Natural killer cell (primary cell): ENCODE measurements at regions not wholly inside any gene's neighbourhood (a gene's known extent, or its start where the extent isn't known, plus 50 kb on each side); places are given as distances from the start of the nearest gene placed in this dataset.
"Not testable (repeated sequence)": the region's sequence is repeated elsewhere in the genome, so short reads cannot be mapped to it uniquely, and the experiment has no call there.

ENCODE experiments used
- ATAC-seq, 3 donors: fragments of 150-1000 bp in 2 of 3; fragments of 200-7000 bp in 1 of 3; cut with Tn5 transposase; 1 replicate in 1 of 3; 2 replicates in 2 of 3; pipeline ENCODE4 v1.10.0; 2021; ENCODE audit warnings: mild to moderate bottlenecking in 2 of 3, moderate library complexity in 2 of 3
- DNase-seq, 2 donors: peaks; one replicate each; pipeline versions ENCODE4 v3.0.0 to v3.0.0-alpha.2; 2013 to 2021; ENCODE audit warnings: mixed read lengths in 1 of 2
- H3K27ac ChIP-seq: one replicate; pipeline ENCODE4 v1.5.1; 2013; ENCODE audit warnings: mild to moderate bottlenecking, low read length
- H3K27me3 ChIP-seq: one replicate; pipeline ENCODE4 v1.6.1; 2013; ENCODE audit warnings: low read length; ENCODE audit not compliant: control insufficient read depth, insufficient read depth
- H3K36me3 ChIP-seq: one replicate; pipeline ENCODE4 v1.6.1; 2013; ENCODE audit warnings: low read length; ENCODE audit not compliant: control insufficient read depth, insufficient read depth
- H3K4me1 ChIP-seq: one replicate; pipeline ENCODE4 v1.6.1; 2013; ENCODE audit warnings: low read length; ENCODE audit not compliant: control insufficient read depth, insufficient read depth
- H3K4me3 ChIP-seq: one replicate; pipeline ENCODE4 v1.5.1; 2013; ENCODE audit warnings: low read length
- H3K9me3 ChIP-seq: one replicate; pipeline ENCODE4 v1.6.1; 2013; ENCODE audit warnings: low read length; ENCODE audit not compliant: control insufficient read depth, insufficient read depth
- H3K27ac Mint-ChIP-seq, 2 donors: one replicate each; pipeline ENCODE4 v1.8.0; 2022; ENCODE audit warnings: mild to moderate bottlenecking in 2 of 2, mixed read lengths in 2 of 2, moderate library complexity in 1 of 2
- H3K27me3 Mint-ChIP-seq, 2 donors: one replicate each; pipeline ENCODE4 v1.8.0; 2022; ENCODE audit warnings: low read depth in 2 of 2, mixed read lengths in 2 of 2
- H3K36me3 Mint-ChIP-seq: one replicate; pipeline ENCODE4 v1.8.0; 2022; ENCODE audit warnings: mixed read lengths
- H3K4me1 Mint-ChIP-seq, 2 donors: one replicate each; pipeline ENCODE4 v1.8.0; 2022; ENCODE audit warnings: mixed read lengths in 2 of 2
- H3K4me3 Mint-ChIP-seq: one replicate; pipeline ENCODE4 v1.8.0; 2022; ENCODE audit warnings: mild to moderate bottlenecking, moderate library complexity, mixed read lengths
- H3K9me3 Mint-ChIP-seq, 2 donors: one replicate each; pipeline ENCODE4 v1.8.0; 2022; ENCODE audit warnings: mixed read lengths in 2 of 2
- CTCF ChIP-seq: fragments of 200-600 bp; IDR thresholded peaks from one replicate; pipeline ENCODE4 v1.8.0; 2022; ENCODE audit warnings: antibody characterized with exemption
- WGBS: methylation state at CpG from one replicate; pipeline ENCODE4 v1.1.7; 2013; ENCODE audit warnings: missing lambda C conversion rate; ENCODE audit not compliant: insufficient coverage; 5-methylcytosine and 5-hydroxymethylcytosine counted together
- intact Hi-C: fragments of 100-400 bp; cut with micrococcal nuclease; formaldehyde crosslinking; loops from one replicate; pipeline ENCODE4 v1.14.2; 2022

GRCh38 chr6:86087954-86088353, 445.3 kb upstream of the SYNCRIP start:
- H3K27ac Mint-ChIP-seq = no peak overlapping the region
- no peaks in the 10 kb centered on the region for H3K36me3 ChIP-seq
- ATAC-seq (no peak), DNase-seq (no peak)
- H3K4me1 Mint-ChIP-seq = no peaks in the 10 kb centered on the region
- H3K4me1 ChIP-seq = no peaks in the 10 kb centered on the region
- no peak for TF ChIP-seq CTCF
- H3K36me3 Mint-ChIP-seq = peaks cover 38% of the 10 kb centered on the region
- WGBS = 90% methylated on average over 2 of the region's 2 CpGs
- intact Hi-C loops = no loop called here
- H3K9me3 Mint-ChIP-seq = peaks cover 23 to 44% of the 10 kb centered on the region in 2 donors
- H3K9me3 ChIP-seq = no peaks in the 10 kb centered on the region
- no peak overlapping the region for H3K4me3 Mint-ChIP-seq
- H3K27me3 ChIP-seq = no peaks in the 10 kb centered on the region
- no peak overlapping the region for H3K4me3 ChIP-seq
- H3K27me3 Mint-ChIP-seq = no peaks in the 10 kb centered on the region
- no peak overlapping the region for H3K27ac ChIP-seq

DNA sequence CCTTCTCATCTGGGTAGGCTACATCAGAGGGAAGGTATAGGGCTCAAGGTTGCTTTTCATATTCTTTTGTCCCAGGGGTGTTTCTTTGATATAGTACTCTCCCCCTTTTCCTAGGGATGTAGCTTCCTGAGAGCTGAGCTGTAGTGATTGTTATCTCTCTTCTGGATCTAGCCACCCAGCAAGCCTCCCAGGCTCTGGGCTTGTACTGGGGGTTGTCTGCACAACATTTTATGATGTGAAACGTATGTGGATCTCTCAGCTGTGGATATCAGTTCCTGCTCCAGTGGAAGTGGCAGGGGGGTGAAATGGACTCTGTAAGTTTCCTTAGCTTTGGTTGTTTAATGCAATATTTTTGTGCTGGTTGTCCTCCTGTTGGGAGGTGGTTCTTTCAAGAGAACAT, 437.3 kb upstream of the SYNCRIP start:
- DNase-seq (no peak), ATAC-seq (no peak)
- H3K4me1 Mint-ChIP-seq = no peaks in the 10 kb centered on the region
- H3K36me3 Mint-ChIP-seq = peaks cover 2% of the 10 kb centered on the region
- H3K36me3 ChIP-seq = no peaks in the 10 kb centered on the region
- no peaks in the 10 kb centered on the region for H3K27me3 ChIP-seq
- no peaks in the 10 kb centered on the region for H3K4me1 ChIP-seq
- H3K27ac Mint-ChIP-seq = no peak overlapping the region
- no peaks in the 10 kb centered on the region for H3K9me3 ChIP-seq
- 13% methylated on average over 1 of the region's 1 CpG for WGBS
- intact Hi-C loops = no loop called here
- H3K27me3 Mint-ChIP-seq = no peaks in the 10 kb centered on the region
- no peak overlapping the region for H3K27ac ChIP-seq
- peaks cover 11 to 28% of the 10 kb centered on the region in 2 donors for H3K9me3 Mint-ChIP-seq
- H3K4me3 Mint-ChIP-seq = no peak overlapping the region
- no peak for TF ChIP-seq CTCF
- no peak overlapping the region for H3K4me3 ChIP-seq

GRCh38 chr6:86070151-86070550, 427.5 kb upstream of the SYNCRIP start:
- Mint-ChIP-seq H3K4me3 (no peak overlapping the region), H3K27ac (no peak overlapping the region), H3K36me3 (no peaks in the 10 kb centered on the region), H3K9me3 (peaks cover 3 to 11% of the 10 kb centered on the region in 2 donors), H3K27me3 (no peaks in the 10 kb centered on the region), H3K4me1 (no peaks in the 10 kb centered on the region)
- H3K27me3 ChIP-seq = no peaks in the 10 kb centered on the region
- ATAC-seq (no peak), DNase-seq (no peak)
- H3K4me1 ChIP-seq = no peaks in the 10 kb centered on the region
- H3K27ac ChIP-seq = no peak overlapping the region
- H3K9me3 ChIP-seq = peaks cover 16% of the 10 kb centered on the region
- no peak overlapping the region for H3K4me3 ChIP-seq
- no peaks in the 10 kb centered on the region for H3K36me3 ChIP-seq
- intact Hi-C loops = no loop called here
- no peak for TF ChIP-seq CTCF

DNA sequence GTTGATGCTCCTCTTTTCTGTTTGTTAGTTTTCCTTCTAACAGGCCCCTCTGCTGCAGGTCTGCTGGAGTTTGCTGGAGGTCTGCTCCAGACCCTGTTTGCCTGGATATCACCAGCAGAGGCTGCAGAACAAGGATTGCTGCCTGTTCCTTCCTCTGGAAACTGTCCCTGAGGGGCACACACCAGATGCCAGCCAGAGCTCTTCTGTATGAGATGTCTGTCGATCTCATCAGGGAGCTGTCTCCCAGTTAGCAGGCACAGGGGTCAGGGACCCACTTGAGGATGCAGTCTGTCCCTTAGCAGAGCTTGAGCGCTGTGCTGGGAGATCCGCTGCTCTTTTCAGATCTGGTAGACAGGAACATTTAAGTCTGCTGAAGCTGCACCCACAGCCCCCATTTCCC, 422.3 kb upstream of the SYNCRIP start:
- DNase-seq, H3K27ac ChIP-seq, H3K4me1 Mint-ChIP-seq, H3K27ac Mint-ChIP-seq, H3K36me3 ChIP-seq, H3K4me3 Mint-ChIP-seq, H3K4me1 ChIP-seq, H3K27me3 ChIP-seq, ATAC-seq, H3K27me3 Mint-ChIP-seq, H3K4me3 ChIP-seq, H3K36me3 Mint-ChIP-seq, intact Hi-C loops: not testable (repeated sequence)
- H3K9me3 ChIP-seq = peaks cover 16% of the 10 kb centered on the region
- 92% methylated on average over 3 of the region's 3 CpGs for WGBS
- peaks cover 12 to 30% of the 10 kb centered on the region in 2 donors for H3K9me3 Mint-ChIP-seq

DNA sequence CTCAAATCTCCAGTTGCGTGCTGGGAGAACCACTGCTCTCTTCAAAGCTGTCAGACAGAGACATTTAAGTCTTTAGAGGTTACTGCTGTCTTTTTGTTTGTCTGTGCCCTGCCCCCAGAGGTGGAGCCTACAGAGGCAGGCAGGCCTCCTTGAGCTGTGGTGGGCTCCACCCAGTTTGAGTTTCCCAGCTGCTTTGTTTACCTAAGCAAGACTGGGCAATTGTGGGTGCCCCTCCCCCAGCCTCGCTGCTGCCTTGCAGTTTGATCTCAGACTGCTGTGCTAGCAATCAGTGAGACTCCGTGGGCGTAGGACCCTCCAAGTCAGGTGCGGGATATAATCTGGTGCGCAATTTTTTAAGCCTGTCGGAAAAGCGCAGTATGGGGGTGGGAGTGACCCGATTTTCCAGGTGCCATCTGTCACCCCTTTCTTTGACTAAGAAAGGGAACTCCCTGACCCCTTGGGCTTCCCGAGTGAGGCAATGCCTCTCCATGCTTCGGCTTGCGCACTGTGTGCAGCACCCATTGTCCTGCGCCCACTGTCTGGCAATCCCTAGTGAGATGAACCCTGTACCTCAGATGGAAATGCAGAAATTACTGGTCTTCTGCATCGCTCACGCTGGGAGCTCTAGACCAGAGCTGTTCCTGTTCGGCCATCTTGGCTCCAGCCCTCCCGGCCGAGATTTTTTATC, 414.8 kb upstream of the SYNCRIP start:
- H3K36me3 ChIP-seq, DNase-seq, H3K4me3 Mint-ChIP-seq, H3K27me3 ChIP-seq, H3K27me3 Mint-ChIP-seq, H3K4me1 ChIP-seq, H3K9me3 ChIP-seq, H3K4me1 Mint-ChIP-seq, H3K27ac Mint-ChIP-seq, intact Hi-C loops, H3K36me3 Mint-ChIP-seq, ATAC-seq, H3K27ac ChIP-seq, H3K4me3 ChIP-seq: not testable (repeated sequence)
- 83% methylated on average over 18 of the region's 18 CpGs for WGBS
- peaks cover 9 to 19% of the 10 kb centered on the region in 2 donors for H3K9me3 Mint-ChIP-seq
